Liver (tissue), 3 donors: ENCODE measurements at regions not wholly inside any gene's neighbourhood (a gene's known extent, or its start where the extent isn't known, plus 50 kb on each side); places are given as distances from the start of the nearest gene placed in this dataset.

ENCODE experiments used
- FOXA1 ChIP-seq: IDR thresholded peaks from 2 replicates; pipeline ENCODE4 v1.6.1; 2016; ENCODE audit warnings: antibody characterized with exemption
- GABPA ChIP-seq, 2 donors: IDR thresholded peaks in 1 of 2; conservative IDR thresholded peaks in 1 of 2; 2 replicates each; pipeline ENCODE4 v1.6.1; 2016; ENCODE audit warnings: antibody characterized with exemption in 2 of 2, mild to moderate bottlenecking in 1 of 2, moderate library complexity in 1 of 2
- HNF4G ChIP-seq: IDR thresholded peaks from 2 replicates; pipeline ENCODE4 v1.6.1; 2016; ENCODE audit warnings: antibody characterized with exemption
- JUND ChIP-seq, 2 donors: IDR thresholded peaks; 2 replicates each; pipeline ENCODE4 v1.6.1; 2016; ENCODE audit warnings: antibody characterized with exemption in 2 of 2
- NR2F2 ChIP-seq: IDR thresholded peaks from 2 replicates; pipeline ENCODE4 v1.6.1; 2016; ENCODE audit warnings: antibody characterized with exemption
- RAD21 ChIP-seq, 2 donors: IDR thresholded peaks; 2 replicates each; pipeline ENCODE4 v1.6.1; 2016; ENCODE audit warnings: antibody characterized with exemption in 2 of 2, mild to moderate bottlenecking in 2 of 2
- RXRA ChIP-seq, 2 donors: IDR thresholded peaks; 2 replicates each; pipeline ENCODE4 v1.6.1; 2017 to 2018; ENCODE audit warnings: antibody characterized with exemption in 2 of 2, mild to moderate bottlenecking in 1 of 2
- SP1 ChIP-seq: IDR thresholded peaks from 2 replicates; pipeline ENCODE4 v1.6.1; 2018; ENCODE audit warnings: antibody characterized with exemption, mild to moderate bottlenecking
- TAF1 ChIP-seq: conservative IDR thresholded peaks from 2 replicates; pipeline ENCODE4 v1.6.1; 2016; ENCODE audit warnings: antibody characterized with exemption, mild to moderate bottlenecking
- YY1 ChIP-seq: IDR thresholded peaks from 2 replicates; pipeline ENCODE4 v1.6.1; 2016; ENCODE audit warnings: antibody characterized with exemption, mild to moderate bottlenecking
- TF ChIP-seq, protein P1 (sequence below): IDR thresholded peaks from 2 replicates; pipeline ENCODE4 v1.6.1; 2016; ENCODE audit warnings: antibody characterized with exemption
- TF ChIP-seq, protein P2 (sequence below): fragments of 150-350 bp; IDR thresholded peaks from 2 replicates; pipeline ENCODE4 v1.5.1; 2017; ENCODE audit warnings: improper control_type of control experiment, low read depth, low read length; ENCODE audit not compliant: missing input control
- TF ChIP-seq, protein P3 (sequence below): IDR thresholded peaks from 2 replicates; pipeline ENCODE4 v1.6.1; 2016; ENCODE audit warnings: antibody characterized with exemption
- TF ChIP-seq, protein P4 (sequence below): IDR thresholded peaks from 2 replicates; pipeline ENCODE4 v1.6.1; 2016; ENCODE audit warnings: antibody characterized with exemption, mild to moderate bottlenecking
- donor health status: healthy.
- donor health status: healthy.

DNA sequence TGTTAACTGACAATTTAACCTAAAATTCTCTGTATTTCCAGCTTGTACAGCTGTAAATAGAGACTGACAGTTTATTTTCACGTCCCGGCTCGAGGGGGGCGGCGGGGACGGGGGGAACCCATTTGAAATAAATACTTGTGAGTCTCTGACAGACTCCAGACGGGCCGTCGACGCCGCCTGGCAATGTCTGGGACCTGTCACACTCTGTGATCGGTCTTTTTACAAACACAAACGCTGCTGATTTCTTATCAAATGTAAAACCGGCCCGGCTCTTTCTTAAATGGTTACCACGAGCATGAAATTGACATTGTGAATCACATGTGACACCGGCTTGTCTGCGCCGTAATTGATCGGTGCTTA lies 57.0 kb downstream of the UNCX start:
- TF ChIP-seq TAF1 = no peak
- no peak for TF ChIP-seq YY1
- TF ChIP-seq, protein P1, sequence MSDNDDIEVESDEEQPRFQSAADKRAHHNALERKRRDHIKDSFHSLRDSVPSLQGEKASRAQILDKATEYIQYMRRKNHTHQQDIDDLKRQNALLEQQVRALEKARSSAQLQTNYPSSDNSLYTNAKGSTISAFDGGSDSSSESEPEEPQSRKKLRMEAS = no peak
- TF ChIP-seq, protein P2, sequence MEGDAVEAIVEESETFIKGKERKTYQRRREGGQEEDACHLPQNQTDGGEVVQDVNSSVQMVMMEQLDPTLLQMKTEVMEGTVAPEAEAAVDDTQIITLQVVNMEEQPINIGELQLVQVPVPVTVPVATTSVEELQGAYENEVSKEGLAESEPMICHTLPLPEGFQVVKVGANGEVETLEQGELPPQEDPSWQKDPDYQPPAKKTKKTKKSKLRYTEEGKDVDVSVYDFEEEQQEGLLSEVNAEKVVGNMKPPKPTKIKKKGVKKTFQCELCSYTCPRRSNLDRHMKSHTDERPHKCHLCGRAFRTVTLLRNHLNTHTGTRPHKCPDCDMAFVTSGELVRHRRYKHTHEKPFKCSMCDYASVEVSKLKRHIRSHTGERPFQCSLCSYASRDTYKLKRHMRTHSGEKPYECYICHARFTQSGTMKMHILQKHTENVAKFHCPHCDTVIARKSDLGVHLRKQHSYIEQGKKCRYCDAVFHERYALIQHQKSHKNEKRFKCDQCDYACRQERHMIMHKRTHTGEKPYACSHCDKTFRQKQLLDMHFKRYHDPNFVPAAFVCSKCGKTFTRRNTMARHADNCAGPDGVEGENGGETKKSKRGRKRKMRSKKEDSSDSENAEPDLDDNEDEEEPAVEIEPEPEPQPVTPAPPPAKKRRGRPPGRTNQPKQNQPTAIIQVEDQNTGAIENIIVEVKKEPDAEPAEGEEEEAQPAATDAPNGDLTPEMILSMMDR = no peak
- TF ChIP-seq RAD21 (IDR thresholded peaks at IDR 0.05) = no peak
- TF ChIP-seq, protein P3, sequence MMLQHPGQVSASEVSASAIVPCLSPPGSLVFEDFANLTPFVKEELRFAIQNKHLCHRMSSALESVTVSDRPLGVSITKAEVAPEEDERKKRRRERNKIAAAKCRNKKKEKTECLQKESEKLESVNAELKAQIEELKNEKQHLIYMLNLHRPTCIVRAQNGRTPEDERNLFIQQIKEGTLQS = no peak
- TF ChIP-seq, protein P4, sequence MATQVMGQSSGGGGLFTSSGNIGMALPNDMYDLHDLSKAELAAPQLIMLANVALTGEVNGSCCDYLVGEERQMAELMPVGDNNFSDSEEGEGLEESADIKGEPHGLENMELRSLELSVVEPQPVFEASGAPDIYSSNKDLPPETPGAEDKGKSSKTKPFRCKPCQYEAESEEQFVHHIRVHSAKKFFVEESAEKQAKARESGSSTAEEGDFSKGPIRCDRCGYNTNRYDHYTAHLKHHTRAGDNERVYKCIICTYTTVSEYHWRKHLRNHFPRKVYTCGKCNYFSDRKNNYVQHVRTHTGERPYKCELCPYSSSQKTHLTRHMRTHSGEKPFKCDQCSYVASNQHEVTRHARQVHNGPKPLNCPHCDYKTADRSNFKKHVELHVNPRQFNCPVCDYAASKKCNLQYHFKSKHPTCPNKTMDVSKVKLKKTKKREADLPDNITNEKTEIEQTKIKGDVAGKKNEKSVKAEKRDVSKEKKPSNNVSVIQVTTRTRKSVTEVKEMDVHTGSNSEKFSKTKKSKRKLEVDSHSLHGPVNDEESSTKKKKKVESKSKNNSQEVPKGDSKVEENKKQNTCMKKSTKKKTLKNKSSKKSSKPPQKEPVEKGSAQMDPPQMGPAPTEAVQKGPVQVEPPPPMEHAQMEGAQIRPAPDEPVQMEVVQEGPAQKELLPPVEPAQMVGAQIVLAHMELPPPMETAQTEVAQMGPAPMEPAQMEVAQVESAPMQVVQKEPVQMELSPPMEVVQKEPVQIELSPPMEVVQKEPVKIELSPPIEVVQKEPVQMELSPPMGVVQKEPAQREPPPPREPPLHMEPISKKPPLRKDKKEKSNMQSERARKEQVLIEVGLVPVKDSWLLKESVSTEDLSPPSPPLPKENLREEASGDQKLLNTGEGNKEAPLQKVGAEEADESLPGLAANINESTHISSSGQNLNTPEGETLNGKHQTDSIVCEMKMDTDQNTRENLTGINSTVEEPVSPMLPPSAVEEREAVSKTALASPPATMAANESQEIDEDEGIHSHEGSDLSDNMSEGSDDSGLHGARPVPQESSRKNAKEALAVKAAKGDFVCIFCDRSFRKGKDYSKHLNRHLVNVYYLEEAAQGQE = no peak
- TF ChIP-seq SP1 = no peak
- TF ChIP-seq NR2F2 = no peak
- no peak for TF ChIP-seq HNF4G
- TF ChIP-seq GABPA (IDR thresholded peaks at IDR 0.05 in 1 of 2, conservative IDR thresholded peaks at IDR 0.05 in 1 of 2) = no peak
- no peak for TF ChIP-seq FOXA1
- no peak for TF ChIP-seq RXRA (IDR thresholded peaks at IDR 0.05)
- TF ChIP-seq JUND (IDR thresholded peaks at IDR 0.05) = no peak
